Common myeloid progenitor, CD34-positive (primary cell): ENCODE measurements at regions not wholly inside any gene's neighbourhood (a gene's known extent, or its start where the extent isn't known, plus 50 kb on each side); places are given as distances from the start of the nearest gene placed in this dataset.
A peak's percentile ranks its signal among the peaks of the same experiment; 100 is the strongest.

Source experiments
- CTCF ChIA-PET: fragments of 350-600 bp; sonication (Branson Sonifier 250); formaldehyde crosslinking; loops from one replicate; lab custom pipeline; 2021; ENCODE audit warnings: antibody characterized with exemption; lab: Charles Lee
- POLR2A ChIA-PET: fragments of 350-600 bp; sonication (Branson Sonifier 250); formaldehyde crosslinking; loops from one replicate; lab custom pipeline; 2021; ENCODE audit warnings: antibody characterized with exemption; lab: Charles Lee
- DNase-seq, 3 donors: peaks; one replicate each; pipeline versions ENCODE4 v3.0.0 to v3.0.0-alpha.2; 2013
- H3K27ac ChIP-seq, 2 experiments: 1 replicate in 1 of 2; 2 replicates in 1 of 2; pipeline ENCODE4 v1.7.0; 2013; ENCODE audit warnings: inconsistent platforms in 2 of 2, low read length in 2 of 2, mild to moderate bottlenecking in 2 of 2, low read depth in 1 of 2, moderate library complexity in 1 of 2; ENCODE audit not compliant: severe bottlenecking in 2 of 2, insufficient read depth in 1 of 2, poor library complexity in 1 of 2
- H3K27me3 ChIP-seq, 5 experiments: replicated peaks in 2 of 5; 1 replicate in 3 of 5; 2 replicates in 2 of 5; pipeline versions ENCODE4 v1.6.1 to v1.7.0; 2013; ENCODE audit warnings: low read length in 4 of 5, mild to moderate bottlenecking in 2 of 5, moderate library complexity in 2 of 5, inconsistent platforms in 1 of 5; ENCODE audit not compliant: insufficient read depth in 5 of 5, control insufficient read depth in 4 of 5
- H3K36me3 ChIP-seq, 4 experiments: 1 replicate in 2 of 4; 2 replicates in 2 of 4; pipeline versions ENCODE4 v1.6.1 to v1.7.0; 2013; ENCODE audit warnings: low read length in 3 of 4, control low read depth in 1 of 4, mild to moderate bottlenecking in 1 of 4; ENCODE audit not compliant: control insufficient read depth in 4 of 4, insufficient read depth in 4 of 4
- H3K4me1 ChIP-seq, 4 experiments: 1 replicate in 3 of 4; 2 replicates in 1 of 4; pipeline versions ENCODE4 v1.6.1 to v1.7.1; 2013; ENCODE audit warnings: low read length in 3 of 4, mild to moderate bottlenecking in 3 of 4, control low read depth in 1 of 4, inconsistent platforms in 1 of 4, moderate library complexity in 1 of 4; ENCODE audit not compliant: control insufficient read depth in 4 of 4, insufficient read depth in 4 of 4; ENCODE audit errors: control extremely low read depth in 1 of 4
- H3K4me3 ChIP-seq, 7 experiments: 1 replicate in 4 of 7; 2 replicates in 3 of 7; pipeline versions ENCODE4 v1.5.1 to v1.7.0; 2013; ENCODE audit warnings: mild to moderate bottlenecking in 7 of 7, low read length in 6 of 7, moderate library complexity in 6 of 7, inconsistent platforms in 2 of 7, low read depth in 2 of 7, control low read depth in 1 of 7; ENCODE audit not compliant: insufficient read depth in 4 of 7, control insufficient read depth in 1 of 7; ENCODE audit errors: extremely low read depth in 1 of 7
- H3K9me3 ChIP-seq, 5 experiments: 1 replicate in 4 of 5; 2 replicates in 1 of 5; pipeline versions ENCODE4 v1.6.1 to v1.7.1; 2013; ENCODE audit warnings: low read length in 4 of 5, mild to moderate bottlenecking in 2 of 5, inconsistent platforms in 1 of 5, low read depth in 1 of 5, moderate library complexity in 1 of 5; ENCODE audit not compliant: control insufficient read depth in 4 of 5, insufficient read depth in 2 of 5; ENCODE audit errors: control extremely low read depth in 1 of 5
- WGBS: methylation state at CpG from one replicate; pipeline ENCODE4 v1.1.5; 2013; ENCODE audit not compliant: insufficient coverage; 5-methylcytosine and 5-hydroxymethylcytosine counted together

DNA sequence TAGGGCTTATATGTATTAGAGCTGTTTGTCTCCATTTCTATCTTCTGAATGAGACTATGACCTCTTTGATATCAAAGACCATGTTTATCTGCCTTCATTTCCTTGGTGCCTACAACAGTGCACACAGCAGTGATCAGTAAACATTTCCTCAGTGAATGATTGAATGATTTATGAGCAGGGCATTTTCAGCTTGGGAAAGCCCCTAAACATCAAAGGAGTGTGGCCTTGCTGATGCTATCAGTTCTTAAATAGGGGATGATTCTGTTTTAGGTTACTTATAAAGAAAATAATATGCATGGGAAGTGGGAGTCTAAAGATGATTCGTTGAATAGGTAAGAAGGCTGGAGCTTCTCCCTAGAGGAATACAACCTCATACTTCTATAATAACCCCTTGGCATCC, 425.3 kb downstream of the ZNF521 start:
- Histone ChIP-seq H3K27ac (no peak overlapping the region), H3K4me3 (no peak overlapping the region), H3K9me3 (no peaks in the 10 kb centered on the region), H3K27me3 (no peaks in the 10 kb centered on the region), H3K36me3 (no peaks in the 10 kb centered on the region), H3K4me1 (peaks cover 0 to 6% (median 3%) of the 10 kb centered on the region in 4 experiments)
- POLR2A ChIA-PET: no interaction called here
- DNase-seq: no peak
- CTCF ChIA-PET: no interaction called here
- no CpG with 5 or more reads among the region's 1 CpG for WGBS

DNA sequence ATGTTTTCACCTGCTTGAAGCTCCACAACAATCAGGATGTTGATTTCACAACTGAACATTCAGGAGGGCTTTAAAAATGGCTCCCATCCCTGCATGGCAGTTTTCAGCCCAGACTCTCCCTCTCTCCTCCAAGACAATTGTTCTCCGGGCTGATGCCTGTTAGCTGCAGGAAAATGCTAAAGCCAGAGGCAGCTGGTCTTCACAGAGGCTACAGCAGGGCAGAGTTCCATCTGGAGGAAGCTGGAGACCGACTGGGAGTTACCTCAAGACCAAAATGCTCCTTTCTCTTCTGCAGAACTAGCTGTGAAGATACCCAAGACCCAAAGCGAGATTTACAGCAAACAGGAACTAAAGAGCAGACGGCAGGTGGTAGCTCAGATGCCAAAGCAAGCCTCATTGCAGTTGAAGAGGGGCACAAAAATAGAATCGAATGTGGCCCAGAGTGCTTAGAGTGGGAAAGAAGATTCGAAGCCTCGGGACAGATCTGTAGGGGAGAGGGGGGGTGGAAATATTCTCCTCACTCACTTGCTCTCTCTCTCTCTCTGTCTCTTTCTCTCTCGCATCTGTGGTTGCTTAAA, 423.6 kb downstream of the ZNF521 start:
- H3K27ac ChIP-seq: no peak overlapping the region
- peak in 2 of 3 donors; percentile 26 to 31 for DNase-seq
- CTCF ChIA-PET: no interaction called here
- WGBS: 46% methylated on average over 2 of the region's 8 CpGs
- POLR2A ChIA-PET: no interaction called here
- no peaks in the 10 kb centered on the region for H3K27me3 ChIP-seq
- no peaks in the 10 kb centered on the region for H3K9me3 ChIP-seq
- H3K36me3 ChIP-seq: no peaks in the 10 kb centered on the region
- no peak overlapping the region for H3K4me3 ChIP-seq
- peaks cover 0 to 6% (median 3%) of the 10 kb centered on the region in 4 experiments for H3K4me1 ChIP-seq

DNA sequence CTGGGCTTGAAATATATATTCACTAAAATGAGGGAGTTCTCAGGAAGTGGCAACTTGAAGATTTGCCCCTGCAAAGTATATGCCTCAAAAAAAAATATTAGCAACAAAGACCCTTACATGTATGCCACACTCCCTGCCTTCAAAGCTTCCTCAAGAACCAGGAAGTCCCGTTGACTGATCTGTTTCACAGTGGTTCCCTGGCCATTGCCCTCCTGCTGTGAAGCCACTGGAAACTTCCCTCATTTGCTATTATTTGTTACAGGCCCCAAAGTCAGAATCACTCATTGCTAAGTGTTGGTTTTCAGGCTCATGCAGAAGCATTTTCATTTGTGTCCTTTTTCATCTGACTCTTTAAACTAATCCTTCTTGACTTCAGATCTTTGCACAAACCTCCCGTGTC, 421.5 kb downstream of the ZNF521 start:
- peaks cover 0 to 6% (median 3%) of the 10 kb centered on the region in 4 experiments for H3K4me1 ChIP-seq
- no peaks in the 10 kb centered on the region for H3K36me3 ChIP-seq
- 56% methylated on average over 1 of the region's 2 CpGs for WGBS
- POLR2A ChIA-PET: no interaction called here
- H3K27ac ChIP-seq: no peak overlapping the region
- no peaks in the 10 kb centered on the region for H3K27me3 ChIP-seq
- no peak for DNase-seq
- no peak overlapping the region for H3K4me3 ChIP-seq
- H3K9me3 ChIP-seq: no peaks in the 10 kb centered on the region
- CTCF ChIA-PET: no interaction called here

DNA sequence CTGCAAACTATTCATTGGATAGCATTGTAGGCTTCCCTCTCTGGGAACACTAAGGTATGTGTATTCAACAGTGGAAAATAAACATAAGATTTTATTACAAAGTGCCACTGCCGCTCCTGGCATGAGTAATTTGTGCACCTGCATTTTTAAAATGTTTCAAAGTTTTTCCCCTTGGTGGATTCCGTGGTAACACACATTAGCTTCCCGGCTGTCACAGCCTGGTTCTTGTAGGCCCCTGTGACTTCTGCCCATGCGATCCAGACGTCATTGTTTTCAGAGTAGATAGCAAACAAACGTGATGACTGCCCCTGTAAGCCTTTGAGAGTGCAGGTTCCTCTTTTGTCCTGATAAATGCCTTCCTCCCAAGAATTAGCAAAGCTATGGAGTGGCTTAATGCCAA, 421.0 kb downstream of the ZNF521 start:
- Histone ChIP-seq H3K4me1 (peaks cover 0 to 6% (median 3%) of the 10 kb centered on the region in 4 experiments), H3K27ac (no peak overlapping the region), H3K36me3 (no peaks in the 10 kb centered on the region), H3K9me3 (no peaks in the 10 kb centered on the region), H3K4me3 (no peak overlapping the region), H3K27me3 (no peaks in the 10 kb centered on the region)
- ChIA-PET CTCF (no interaction called here), POLR2A (no interaction called here)
- DNase-seq: peak in 2 of 3 donors; percentile 13 to 28
- WGBS: 61% methylated on average over 5 of the region's 6 CpGs

- H3K27ac ChIP-seq: no peak overlapping the region
- no peaks in the 10 kb centered on the region for H3K27me3 ChIP-seq
- DNase-seq: no peak
- H3K4me3 ChIP-seq: no peak overlapping the region
- CTCF ChIA-PET: no interaction called here
- POLR2A ChIA-PET: no interaction called here
- no peaks in the 10 kb centered on the region for H3K36me3 ChIP-seq
- 100% methylated on average over 2 of the region's 3 CpGs for WGBS
- H3K9me3 ChIP-seq: no peaks in the 10 kb centered on the region
- H3K4me1 ChIP-seq: peaks cover 0 to 4% (median 2%) of the 10 kb centered on the region in 4 experiments
Observed at GRCh38 chr18:24933345-24933744, 418.6 kb downstream of the ZNF521 start.

DNA sequence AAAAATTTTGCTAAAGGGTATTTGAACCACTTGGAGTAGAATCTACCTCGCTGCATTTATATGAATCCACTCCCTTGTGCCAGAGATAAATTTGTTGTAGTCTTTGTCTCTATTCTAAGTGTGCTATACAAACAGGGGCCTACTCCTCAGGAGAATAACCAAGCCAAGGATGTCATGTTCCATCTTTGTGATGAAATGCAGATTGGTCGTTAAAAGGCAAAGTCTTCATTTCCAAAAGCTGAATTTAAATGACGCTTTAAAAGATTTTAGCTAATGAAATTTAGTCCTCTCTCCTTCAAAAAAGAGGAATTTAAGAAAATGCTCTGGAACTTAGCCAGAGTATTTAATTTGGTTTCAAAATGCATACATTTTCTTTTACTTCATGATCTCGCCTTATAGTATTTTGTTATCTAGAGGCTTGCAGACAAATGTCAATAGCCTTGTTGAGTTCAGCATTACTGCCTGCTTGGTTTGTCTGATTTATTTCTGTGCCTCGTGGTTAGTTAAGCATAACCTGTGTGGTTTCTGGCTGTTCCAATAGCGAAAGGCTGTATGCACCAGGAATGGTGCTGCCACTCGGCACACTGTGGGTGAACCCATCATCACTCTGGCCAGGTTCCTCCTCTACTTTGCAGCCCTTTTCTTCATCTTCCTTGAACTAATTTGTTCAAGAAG, 417.6 kb downstream of the ZNF521 start:
- ChIA-PET POLR2A (no interaction called here), CTCF (no interaction called here)
- 83% methylated on average over 4 of the region's 7 CpGs for WGBS
- Histone ChIP-seq H3K27me3 (no peaks in the 10 kb centered on the region), H3K36me3 (no peaks in the 10 kb centered on the region), H3K27ac (no peak overlapping the region), H3K9me3 (no peaks in the 10 kb centered on the region), H3K4me1 (peaks cover 0 to 2% (median 0%) of the 10 kb centered on the region in 4 experiments), H3K4me3 (no peak overlapping the region)
- DNase-seq: no peak

DNA sequence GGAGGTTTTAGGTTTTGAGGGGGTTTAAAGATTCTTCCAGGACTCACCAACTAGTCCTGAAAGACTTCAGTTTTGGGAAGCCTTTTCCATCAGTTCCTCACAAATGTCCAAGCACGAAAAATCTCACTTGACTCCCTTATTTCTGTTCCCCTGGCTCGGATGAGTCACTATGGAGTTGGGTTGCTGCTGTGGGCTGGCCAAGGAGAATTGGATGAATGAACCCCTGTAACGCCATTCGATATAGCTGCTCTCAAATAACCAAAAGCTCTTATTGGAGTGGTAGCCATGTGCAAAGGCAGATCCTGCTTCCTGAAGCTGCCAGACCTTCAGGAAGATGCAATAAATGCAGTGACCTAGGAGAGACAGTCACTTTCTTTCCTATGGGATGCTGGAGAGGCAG, 417.0 kb downstream of the ZNF521 start:
- no peaks in the 10 kb centered on the region for H3K36me3 ChIP-seq
- no peaks in the 10 kb centered on the region for H3K9me3 ChIP-seq
- WGBS: 100% methylated on average over 3 of the region's 4 CpGs
- no peak overlapping the region for H3K27ac ChIP-seq
- ChIA-PET CTCF (no interaction called here), POLR2A (no interaction called here)
- DNase-seq: no peak
- H3K4me1 ChIP-seq: peaks cover 0 to 2% (median 0%) of the 10 kb centered on the region in 4 experiments
- H3K27me3 ChIP-seq: no peaks in the 10 kb centered on the region
- no peak overlapping the region for H3K4me3 ChIP-seq
